ENCODE measurements at regions not wholly inside any gene's neighbourhood (a gene's known extent, or its start where the extent isn't known, plus 50 kb on each side); places are given as distances from the start of the nearest gene placed in this dataset.

DNA sequence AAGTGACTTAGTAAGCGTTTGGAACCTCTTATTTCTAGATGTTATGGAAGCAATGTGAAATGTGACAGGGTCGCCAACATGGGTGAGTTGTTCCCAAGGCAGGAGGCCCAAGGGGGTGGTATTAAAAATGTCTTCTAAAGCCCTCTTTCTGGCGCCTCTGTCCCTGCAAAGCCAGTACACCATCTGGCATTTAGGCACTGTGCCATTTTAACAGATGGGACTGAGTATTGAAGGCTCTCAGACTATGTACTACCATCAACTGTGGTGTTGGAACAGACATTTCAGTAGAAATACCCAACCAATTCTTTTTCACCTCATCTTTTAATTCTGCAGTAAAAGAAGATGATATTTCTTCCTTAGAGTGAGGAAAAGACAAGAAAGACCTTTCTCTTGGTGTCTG, 384.5 kb upstream of the MMADHC start:
- no peak for DNase-seq
- H3K27ac ChIP-seq (ENCODE audit: low read depth in 1 of 2, low read length in 2 of 2) = no peak overlapping the region
- ChIA-PET CTCF (no interaction called here), POLR2A (no interaction called here)
- H3K9me3 ChIP-seq (ENCODE audit: control insufficient read depth in 1 of 2, insufficient read depth in 1 of 2, low read length in 2 of 2) = no peaks in the 10 kb centered on the region
- H3K4me1 ChIP-seq (ENCODE audit: insufficient read depth, low read length) = no peaks in the 10 kb centered on the region
- no peak overlapping the region for H3K4me3 Mint-ChIP-seq
- H3K36me3 Mint-ChIP-seq (ENCODE audit: low read depth) = no peaks in the 10 kb centered on the region
- no peak overlapping the region for H3K4me3 ChIP-seq (ENCODE audit: low read length)
- no peak overlapping the region for H3K27ac Mint-ChIP-seq
- no peak for TF ChIP-seq CTCF (IDR thresholded peaks at IDR 0.05)
- H3K9me3 Mint-ChIP-seq = peaks cover 8% of the 10 kb centered on the region
- no peak for ATAC-seq (ENCODE audit: poor library complexity)
- intact Hi-C loops (cut with DNase I, micrococcal nuclease) = no loop called here
- H3K36me3 ChIP-seq (ENCODE audit: insufficient read depth, low read length) = no peaks in the 10 kb centered on the region
- H3K27me3 Mint-ChIP-seq = no peaks in the 10 kb centered on the region
- no peaks in the 10 kb centered on the region for H3K4me1 Mint-ChIP-seq (ENCODE audit: low read depth)
- H3K27me3 ChIP-seq (ENCODE audit: control insufficient read depth in 1 of 2, insufficient read depth in 2 of 2, low read length in 2 of 2) = no peaks in the 10 kb centered on the region

GRCh38 chr2:149954981-149955600, 367.5 kb upstream of the MMADHC start:
- CTCF ChIA-PET = no interaction called here
- Histone ChIP-seq H3K9me3 (ENCODE audit: control insufficient read depth in 1 of 2, insufficient read depth in 1 of 2, low read length in 2 of 2) (no peaks in the 10 kb centered on the region), H3K4me1 (ENCODE audit: insufficient read depth, low read length) (no peaks in the 10 kb centered on the region), H3K27ac (ENCODE audit: low read depth in 1 of 2, low read length in 2 of 2) (no peak overlapping the region), H3K27me3 (ENCODE audit: control insufficient read depth in 1 of 2, insufficient read depth in 2 of 2, low read length in 2 of 2) (no peaks in the 10 kb centered on the region), H3K4me3 (ENCODE audit: low read length) (no peak overlapping the region), H3K36me3 (ENCODE audit: insufficient read depth, low read length) (no peaks in the 10 kb centered on the region)
- no peak for TF ChIP-seq CTCF (IDR thresholded peaks at IDR 0.05)
- Mint-ChIP-seq H3K27me3 (no peaks in the 10 kb centered on the region), H3K4me1 (ENCODE audit: low read depth) (no peaks in the 10 kb centered on the region), H3K4me3 (no peak overlapping the region), H3K9me3 (peaks cover 11% of the 10 kb centered on the region), H3K27ac (no peak overlapping the region), H3K36me3 (ENCODE audit: low read depth) (no peaks in the 10 kb centered on the region)
- intact Hi-C loops (cut with DNase I, micrococcal nuclease) = no loop called here
- DNase-seq = no peak
- POLR2A ChIA-PET = no interaction called here
- no peak for ATAC-seq (ENCODE audit: poor library complexity)

GRCh38 chr2:149953627-149954026, 366.1 kb upstream of the MMADHC start:
- ATAC-seq (ENCODE audit: poor library complexity) (no peak), DNase-seq (no peak)
- no peaks in the 10 kb centered on the region for H3K4me1 Mint-ChIP-seq (ENCODE audit: low read depth)
- H3K36me3 ChIP-seq (ENCODE audit: insufficient read depth, low read length) = no peaks in the 10 kb centered on the region
- no peak for TF ChIP-seq CTCF (IDR thresholded peaks at IDR 0.05)
- H3K4me3 Mint-ChIP-seq = no peak overlapping the region
- POLR2A ChIA-PET = no interaction called here
- H3K27ac ChIP-seq (ENCODE audit: low read depth in 1 of 2, low read length in 2 of 2) = no peak overlapping the region
- H3K27me3 Mint-ChIP-seq = no peaks in the 10 kb centered on the region
- no peak overlapping the region for H3K4me3 ChIP-seq (ENCODE audit: low read length)
- no peaks in the 10 kb centered on the region for H3K36me3 Mint-ChIP-seq (ENCODE audit: low read depth)
- no peaks in the 10 kb centered on the region for H3K4me1 ChIP-seq (ENCODE audit: insufficient read depth, low read length)
- no peaks in the 10 kb centered on the region for H3K27me3 ChIP-seq (ENCODE audit: control insufficient read depth in 1 of 2, insufficient read depth in 2 of 2, low read length in 2 of 2)
- H3K9me3 ChIP-seq (ENCODE audit: control insufficient read depth in 1 of 2, insufficient read depth in 1 of 2, low read length in 2 of 2) = no peaks in the 10 kb centered on the region
- intact Hi-C loops (cut with DNase I, micrococcal nuclease) = no loop called here
- H3K9me3 Mint-ChIP-seq = peaks cover 7% of the 10 kb centered on the region
- no peak overlapping the region for H3K27ac Mint-ChIP-seq
- CTCF ChIA-PET = interaction anchor here (0.7 kb wide), 1 partner anchor 179 kb away, joined by 4 read pairs; no protein-coding TSS in a partner anchor

Measured in CD4-positive, alpha-beta T cell (primary cell).